ENCODE measurements at regions not wholly inside any gene's neighbourhood (a gene's known extent, or its start where the extent isn't known, plus 50 kb on each side); places are given as distances from the start of the nearest gene placed in this dataset.
"Not testable (repeated sequence)": the region's sequence is repeated elsewhere in the genome, so short reads cannot be mapped to it uniquely, and the experiment has no call there.

GRCh38 chr5:100641833-100642232 is 106.7 kb downstream of the FAM174A start:
- in situ Hi-C loops (cut with MboI; ENCODE audit: low pct_unique_long_range_greater_than_20kb, low sequenced_read_pairs): no loop called here
- no peak for DNase-seq

GRCh38 chr5:100643473-100643872 is 108.3 kb downstream of the FAM174A start:
- in situ Hi-C loops (cut with MboI; ENCODE audit: low pct_unique_long_range_greater_than_20kb, low sequenced_read_pairs): no loop called here
- no peak for DNase-seq

- in situ Hi-C loops (cut with MboI; ENCODE audit: low pct_unique_long_range_greater_than_20kb, low sequenced_read_pairs): no loop called here
- DNase-seq: no peak
Measured at GRCh38 chr5:100644185-100644584, 109.0 kb downstream of the FAM174A start.

GRCh38 chr5:100644776-100645175 is 109.6 kb downstream of the FAM174A start:
- in situ Hi-C loops (cut with MboI; ENCODE audit: low pct_unique_long_range_greater_than_20kb, low sequenced_read_pairs): no loop called here
- DNase-seq: no peak

GRCh38 chr5:100646011-100646410 is 110.8 kb downstream of the FAM174A start:
- in situ Hi-C loops (cut with MboI; ENCODE audit: low pct_unique_long_range_greater_than_20kb, low sequenced_read_pairs): no loop called here
- no peak for DNase-seq

- DNase-seq: no peak
- in situ Hi-C loops (cut with MboI; ENCODE audit: low pct_unique_long_range_greater_than_20kb, low sequenced_read_pairs): no loop called here
Measured at GRCh38 chr5:100646691-100647090, 111.5 kb downstream of the FAM174A start.

GRCh38 chr5:100647461-100648230 is 112.5 kb downstream of the FAM174A start:
- in situ Hi-C loops (cut with MboI; ENCODE audit: low pct_unique_long_range_greater_than_20kb, low sequenced_read_pairs): no loop called here

GRCh38 chr5:100654895-100655294 is 119.7 kb downstream of the FAM174A start:
- in situ Hi-C loops (cut with MboI; ENCODE audit: low pct_unique_long_range_greater_than_20kb, low sequenced_read_pairs): no loop called here

More at GRCh38 chr5:100647461-100648230, 112.5 kb downstream of the FAM174A start:
- peak; percentile 74 for DNase-seq

GRCh38 chr5:100656771-100657170 is 121.6 kb downstream of the FAM174A start:
- in situ Hi-C loops (cut with MboI; ENCODE audit: low pct_unique_long_range_greater_than_20kb, low sequenced_read_pairs); DNase-seq: not testable (repeated sequence)

More at GRCh38 chr5:100654895-100655294, 119.7 kb downstream of the FAM174A start:
- DNase-seq: no peak

GRCh38 chr5:100659080-100659795 is 124.1 kb downstream of the FAM174A start:
- in situ Hi-C loops (cut with MboI; ENCODE audit: low pct_unique_long_range_greater_than_20kb, low sequenced_read_pairs): no loop called here
- DNase-seq: no peak

GRCh38 chr5:100664140-100664539 is 129.0 kb downstream of the FAM174A start:
- in situ Hi-C loops (cut with MboI; ENCODE audit: low pct_unique_long_range_greater_than_20kb, low sequenced_read_pairs): no loop called here
- no peak for DNase-seq

- peak; percentile 88 for DNase-seq
- in situ Hi-C loops (cut with MboI; ENCODE audit: low pct_unique_long_range_greater_than_20kb, low sequenced_read_pairs): no loop called here
Measured at GRCh38 chr5:100667161-100667630, 132.0 kb downstream of the FAM174A start.

GRCh38 chr5:100668511-100668910 is 133.3 kb downstream of the FAM174A start:
- in situ Hi-C loops (cut with MboI; ENCODE audit: low pct_unique_long_range_greater_than_20kb, low sequenced_read_pairs): no loop called here
- DNase-seq: peak; percentile 13

- in situ Hi-C loops (cut with MboI; ENCODE audit: low pct_unique_long_range_greater_than_20kb, low sequenced_read_pairs): no loop called here
Measured at GRCh38 chr5:100676817-100677631, 141.8 kb downstream of the FAM174A start.

GRCh38 chr5:100682625-100683024 is 147.5 kb downstream of the FAM174A start:
- DNase-seq: no peak
- in situ Hi-C loops (cut with MboI; ENCODE audit: low pct_unique_long_range_greater_than_20kb, low sequenced_read_pairs): no loop called here

More at GRCh38 chr5:100676817-100677631, 141.8 kb downstream of the FAM174A start:
- DNase-seq: no peak

- in situ Hi-C loops (cut with MboI; ENCODE audit: low pct_unique_long_range_greater_than_20kb, low sequenced_read_pairs): no loop called here
Measured at GRCh38 chr5:100683881-100684280, 148.7 kb downstream of the FAM174A start.

GRCh38 chr5:100685122-100685521 is 149.9 kb downstream of the FAM174A start:
- in situ Hi-C loops (cut with MboI; ENCODE audit: low pct_unique_long_range_greater_than_20kb, low sequenced_read_pairs); DNase-seq: not testable (repeated sequence)

More at GRCh38 chr5:100683881-100684280, 148.7 kb downstream of the FAM174A start:
- DNase-seq: no peak

GRCh38 chr5:100688834-100689233 is 153.7 kb downstream of the FAM174A start:
- DNase-seq; in situ Hi-C loops (cut with MboI; ENCODE audit: low pct_unique_long_range_greater_than_20kb, low sequenced_read_pairs): not testable (repeated sequence)

GRCh38 chr5:100690036-100690560 is 154.9 kb downstream of the FAM174A start:
- in situ Hi-C loops (cut with MboI; ENCODE audit: low pct_unique_long_range_greater_than_20kb, low sequenced_read_pairs): no loop called here
- DNase-seq: no peak

Measured in KBM-7 (cell line).